ENCODE measurements at regions not wholly inside any gene's neighbourhood (a gene's known extent, or its start where the extent isn't known, plus 50 kb on each side); places are given as distances from the start of the nearest gene placed in this dataset.

- TF ChIP-seq EP300 (IDR thresholded peaks at IDR 0.05) = no peak
- no peak for TF ChIP-seq CTCF (IDR thresholded peaks at IDR 0.05)
- no peak for TF ChIP-seq POLR2AphosphoS5 (IDR thresholded peaks at IDR 0.05)
These were observed 102.0 kb upstream of the TSC22D2 start for GRCh38 chr3:150306083-150306482.

Data from gastroesophageal sphincter (tissue), 3 donors.